ENCODE measurements at regions not wholly inside any gene's neighbourhood (a gene's known extent, or its start where the extent isn't known, plus 50 kb on each side); places are given as distances from the start of the nearest gene placed in this dataset.
"Not testable (repeated sequence)": the region's sequence is repeated elsewhere in the genome, so short reads cannot be mapped to it uniquely, and the experiment has no call there.

DNA sequence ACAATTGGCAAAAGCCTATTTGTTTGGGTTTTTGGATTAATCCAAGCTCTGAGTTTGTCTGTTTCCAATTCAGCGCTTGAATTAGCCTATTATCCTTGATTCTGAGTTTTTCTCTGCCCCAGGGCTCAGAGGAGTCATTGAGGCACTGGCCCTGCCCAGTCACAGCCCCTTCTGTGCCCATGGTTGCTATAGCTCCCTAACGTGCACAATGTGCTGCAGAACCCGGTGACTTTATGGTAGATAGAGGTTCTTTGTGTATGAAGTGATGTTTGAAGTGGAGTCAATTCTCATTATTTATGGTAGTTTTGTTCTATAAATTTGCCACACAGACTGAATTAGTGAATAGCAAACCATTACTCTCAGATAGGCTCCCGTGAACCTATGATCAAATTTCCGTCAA lies 182.0 kb upstream of the FOLH1 start:
- H3K27me3 ChIP-seq (ENCODE audit: control insufficient read depth in 2 of 2, insufficient read depth in 2 of 2, low read length in 2 of 2); intact Hi-C loops (cut with micrococcal nuclease); CTCF ChIA-PET; H2AFZ ChIP-seq (ENCODE audit: low read depth, low read length); H3K4me2 ChIP-seq (ENCODE audit: insufficient read depth, low read length); DNase-seq (ENCODE audit: low read depth, low spot score); H3K79me2 ChIP-seq (ENCODE audit: control insufficient read depth, insufficient read depth, low read length); H3K27ac ChIP-seq (ENCODE audit: insufficient read depth, low read depth, low read length); H3K4me1 ChIP-seq (ENCODE audit: control insufficient read depth, extremely low read depth, insufficient read depth, low read length); BruUV-seq (replicated peaks); H4K20me1 ChIP-seq (replicated peaks; ENCODE audit: control insufficient read depth, extremely low read depth, insufficient read depth, low read length); FAIRE-seq; H3K36me3 ChIP-seq (ENCODE audit: control insufficient read depth in 2 of 2, extremely low read depth in 1 of 2, insufficient read depth in 2 of 2, low read length in 2 of 2); dilution Hi-C loops (cut with MboI; ENCODE audit: extremely low pct_ligation_motif_present, low sequenced_read_pairs); POLR2A ChIA-PET; H3K9me1 ChIP-seq (replicated peaks; ENCODE audit: control insufficient read depth, extremely low read depth, insufficient read depth, low read length); H3K9ac ChIP-seq (replicated peaks; ENCODE audit: extremely low read depth, insufficient read depth, low read length); H3K4me3 ChIP-seq (replicated peaks in 1 of 3; ENCODE audit: insufficient read depth in 1 of 3, low read depth in 1 of 3, low read length in 3 of 3); H3K9me3 ChIP-seq (replicated peaks; ENCODE audit: control insufficient read depth, insufficient read depth, low read length): not testable (repeated sequence)

GRCh38 chr11:49389149-49389548 lies 180.7 kb upstream of the FOLH1 start:
- BruUV-seq (replicated peaks); CTCF ChIA-PET; H3K4me1 ChIP-seq (ENCODE audit: control insufficient read depth, extremely low read depth, insufficient read depth, low read length); DNase-seq (ENCODE audit: low read depth, low spot score); intact Hi-C loops (cut with micrococcal nuclease); H3K4me2 ChIP-seq (ENCODE audit: insufficient read depth, low read length); H3K36me3 ChIP-seq (ENCODE audit: control insufficient read depth in 2 of 2, extremely low read depth in 1 of 2, insufficient read depth in 2 of 2, low read length in 2 of 2); H3K4me3 ChIP-seq (replicated peaks in 1 of 3; ENCODE audit: insufficient read depth in 1 of 3, low read depth in 1 of 3, low read length in 3 of 3); H3K79me2 ChIP-seq (ENCODE audit: control insufficient read depth, insufficient read depth, low read length); H3K9ac ChIP-seq (replicated peaks; ENCODE audit: extremely low read depth, insufficient read depth, low read length); H2AFZ ChIP-seq (ENCODE audit: low read depth, low read length); dilution Hi-C loops (cut with MboI; ENCODE audit: extremely low pct_ligation_motif_present, low sequenced_read_pairs); H3K9me1 ChIP-seq (replicated peaks; ENCODE audit: control insufficient read depth, extremely low read depth, insufficient read depth, low read length); H3K27me3 ChIP-seq (ENCODE audit: control insufficient read depth in 2 of 2, insufficient read depth in 2 of 2, low read length in 2 of 2); H3K27ac ChIP-seq (ENCODE audit: insufficient read depth, low read depth, low read length); H3K9me3 ChIP-seq (replicated peaks; ENCODE audit: control insufficient read depth, insufficient read depth, low read length); POLR2A ChIA-PET; FAIRE-seq; H4K20me1 ChIP-seq (replicated peaks; ENCODE audit: control insufficient read depth, extremely low read depth, insufficient read depth, low read length): not testable (repeated sequence)

GRCh38 chr11:49384371-49384770 lies 176.0 kb upstream of the FOLH1 start:
- BruUV-seq (replicated peaks); H3K27ac ChIP-seq (ENCODE audit: insufficient read depth, low read depth, low read length); H3K4me1 ChIP-seq (ENCODE audit: control insufficient read depth, extremely low read depth, insufficient read depth, low read length); H2AFZ ChIP-seq (ENCODE audit: low read depth, low read length); H3K9me1 ChIP-seq (replicated peaks; ENCODE audit: control insufficient read depth, extremely low read depth, insufficient read depth, low read length); DNase-seq (ENCODE audit: low read depth, low spot score); H3K79me2 ChIP-seq (ENCODE audit: control insufficient read depth, insufficient read depth, low read length); H3K27me3 ChIP-seq (ENCODE audit: control insufficient read depth in 2 of 2, insufficient read depth in 2 of 2, low read length in 2 of 2); H3K9me3 ChIP-seq (replicated peaks; ENCODE audit: control insufficient read depth, insufficient read depth, low read length); POLR2A ChIA-PET; H3K4me3 ChIP-seq (replicated peaks in 1 of 3; ENCODE audit: insufficient read depth in 1 of 3, low read depth in 1 of 3, low read length in 3 of 3); H3K36me3 ChIP-seq (ENCODE audit: control insufficient read depth in 2 of 2, extremely low read depth in 1 of 2, insufficient read depth in 2 of 2, low read length in 2 of 2); intact Hi-C loops (cut with micrococcal nuclease); H3K4me2 ChIP-seq (ENCODE audit: insufficient read depth, low read length); CTCF ChIA-PET; H3K9ac ChIP-seq (replicated peaks; ENCODE audit: extremely low read depth, insufficient read depth, low read length); H4K20me1 ChIP-seq (replicated peaks; ENCODE audit: control insufficient read depth, extremely low read depth, insufficient read depth, low read length); dilution Hi-C loops (cut with MboI; ENCODE audit: extremely low pct_ligation_motif_present, low sequenced_read_pairs): not testable (repeated sequence)
- peak; percentile 50 for FAIRE-seq
